Hepatocyte (in vitro differentiated cells): ENCODE measurements at regions not wholly inside any gene's neighbourhood (a gene's known extent, or its start where the extent isn't known, plus 50 kb on each side); places are given as distances from the start of the nearest gene placed in this dataset.

ENCODE experiments used
- EZH2 ChIP-seq: fragments of 200-600 bp; sonication (generic); IDR thresholded peaks from 2 replicates; pipeline ENCODE4 v1.6.1; 2016; ENCODE audit warnings: antibody characterized with exemption, mild to moderate bottlenecking, borderline replicate concordance
- EZH2phosphoT487 ChIP-seq: fragments of 200-600 bp; sonication (generic); IDR thresholded peaks from one replicate; pipeline ENCODE4 v1.6.1; 2018; ENCODE audit warnings: antibody characterized with exemption, mild to moderate bottlenecking, low read depth, moderate library complexity; ENCODE audit not compliant: unreplicated experiment, severe bottlenecking
- TF ChIP-seq, protein P1 (sequence below): fragments of 200-600 bp; sonication (generic); IDR thresholded peaks from 2 replicates; pipeline ENCODE4 v1.5.1; 2016; ENCODE audit warnings: antibody characterized with exemption, mild to moderate bottlenecking; ENCODE audit not compliant: poor library complexity

DNA sequence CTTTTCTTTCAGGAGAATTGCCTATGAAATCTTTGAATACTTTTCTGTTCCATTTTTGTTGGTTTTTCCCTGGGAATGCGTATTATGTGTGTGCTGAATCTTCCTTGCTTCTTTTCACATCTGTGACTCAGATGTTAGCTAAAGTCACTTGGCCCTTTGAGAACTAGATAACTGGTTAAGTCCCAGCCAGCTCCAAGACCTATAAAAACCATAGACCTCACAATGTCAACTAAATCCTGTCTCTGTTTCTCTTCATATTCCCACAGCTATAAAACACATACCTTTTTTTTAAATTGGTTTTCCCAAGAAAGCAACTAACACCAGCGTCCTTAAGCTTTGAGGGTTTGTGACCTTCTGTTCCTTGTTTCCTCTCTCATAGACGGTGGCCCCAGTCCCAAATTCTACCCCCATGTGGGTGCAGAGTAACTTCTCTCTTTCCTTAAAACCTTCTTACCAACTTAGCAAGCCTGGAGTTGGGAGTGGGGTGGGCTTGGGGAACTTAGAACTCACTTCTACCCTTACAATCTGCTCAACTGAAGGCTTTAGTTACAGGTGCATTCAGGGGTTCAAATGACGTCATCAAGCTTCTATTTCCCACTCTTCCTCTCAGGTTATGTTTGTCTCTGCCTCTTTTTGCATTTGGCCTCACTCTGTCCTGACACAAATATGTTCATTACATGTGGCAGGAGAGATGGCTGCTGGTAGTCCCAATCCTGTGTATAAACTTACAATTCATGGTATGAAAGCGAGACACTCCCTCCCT lies 58.1 kb upstream of the TGIF1 start:
- TF ChIP-seq, protein P1, sequence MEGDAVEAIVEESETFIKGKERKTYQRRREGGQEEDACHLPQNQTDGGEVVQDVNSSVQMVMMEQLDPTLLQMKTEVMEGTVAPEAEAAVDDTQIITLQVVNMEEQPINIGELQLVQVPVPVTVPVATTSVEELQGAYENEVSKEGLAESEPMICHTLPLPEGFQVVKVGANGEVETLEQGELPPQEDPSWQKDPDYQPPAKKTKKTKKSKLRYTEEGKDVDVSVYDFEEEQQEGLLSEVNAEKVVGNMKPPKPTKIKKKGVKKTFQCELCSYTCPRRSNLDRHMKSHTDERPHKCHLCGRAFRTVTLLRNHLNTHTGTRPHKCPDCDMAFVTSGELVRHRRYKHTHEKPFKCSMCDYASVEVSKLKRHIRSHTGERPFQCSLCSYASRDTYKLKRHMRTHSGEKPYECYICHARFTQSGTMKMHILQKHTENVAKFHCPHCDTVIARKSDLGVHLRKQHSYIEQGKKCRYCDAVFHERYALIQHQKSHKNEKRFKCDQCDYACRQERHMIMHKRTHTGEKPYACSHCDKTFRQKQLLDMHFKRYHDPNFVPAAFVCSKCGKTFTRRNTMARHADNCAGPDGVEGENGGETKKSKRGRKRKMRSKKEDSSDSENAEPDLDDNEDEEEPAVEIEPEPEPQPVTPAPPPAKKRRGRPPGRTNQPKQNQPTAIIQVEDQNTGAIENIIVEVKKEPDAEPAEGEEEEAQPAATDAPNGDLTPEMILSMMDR, result no peak
- TF ChIP-seq EZH2 (no peak), EZH2phosphoT487 (no peak)
